OCI-LY3 (cell line): ENCODE measurements at regions not wholly inside any gene's neighbourhood (a gene's known extent, or its start where the extent isn't known, plus 50 kb on each side); places are given as distances from the start of the nearest gene placed in this dataset.

Experiments
- EZH2phosphoT487 ChIP-seq: fragments of 200-600 bp; shearing (Covaris generic); IDR thresholded peaks from 2 replicates; pipeline ENCODE4 v1.6.1; 2018; ENCODE audit warnings: antibody characterized with exemption, mixed run types, low read depth
- TF ChIP-seq, protein P1 (sequence below): fragments of 200-600, 300-600 bp; sonication (generic); IDR thresholded peaks from 2 replicates; pipeline ENCODE4 v1.5.1; 2014; ENCODE audit warnings: antibody characterized with exemption, low read length, low read depth

DNA sequence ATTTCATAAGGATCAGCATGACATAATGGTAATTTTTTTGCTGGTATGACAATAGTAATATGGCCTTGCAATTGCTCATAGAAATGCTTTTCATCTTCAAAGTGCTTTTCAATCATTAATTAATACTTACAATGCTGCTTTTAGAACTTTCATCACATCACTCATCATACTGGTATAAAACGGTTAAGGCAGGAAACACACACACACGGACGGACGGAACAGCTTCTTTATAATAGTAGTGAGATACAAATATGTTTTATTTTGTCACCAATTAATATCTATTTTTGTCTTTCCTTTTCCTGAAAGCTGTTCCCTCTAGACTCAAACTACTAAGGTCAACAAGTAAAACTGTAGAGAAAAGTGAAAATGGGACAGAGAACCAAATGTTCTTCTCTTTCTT is 353.9 kb upstream of the PKN2 start:
- TF ChIP-seq, protein P1, sequence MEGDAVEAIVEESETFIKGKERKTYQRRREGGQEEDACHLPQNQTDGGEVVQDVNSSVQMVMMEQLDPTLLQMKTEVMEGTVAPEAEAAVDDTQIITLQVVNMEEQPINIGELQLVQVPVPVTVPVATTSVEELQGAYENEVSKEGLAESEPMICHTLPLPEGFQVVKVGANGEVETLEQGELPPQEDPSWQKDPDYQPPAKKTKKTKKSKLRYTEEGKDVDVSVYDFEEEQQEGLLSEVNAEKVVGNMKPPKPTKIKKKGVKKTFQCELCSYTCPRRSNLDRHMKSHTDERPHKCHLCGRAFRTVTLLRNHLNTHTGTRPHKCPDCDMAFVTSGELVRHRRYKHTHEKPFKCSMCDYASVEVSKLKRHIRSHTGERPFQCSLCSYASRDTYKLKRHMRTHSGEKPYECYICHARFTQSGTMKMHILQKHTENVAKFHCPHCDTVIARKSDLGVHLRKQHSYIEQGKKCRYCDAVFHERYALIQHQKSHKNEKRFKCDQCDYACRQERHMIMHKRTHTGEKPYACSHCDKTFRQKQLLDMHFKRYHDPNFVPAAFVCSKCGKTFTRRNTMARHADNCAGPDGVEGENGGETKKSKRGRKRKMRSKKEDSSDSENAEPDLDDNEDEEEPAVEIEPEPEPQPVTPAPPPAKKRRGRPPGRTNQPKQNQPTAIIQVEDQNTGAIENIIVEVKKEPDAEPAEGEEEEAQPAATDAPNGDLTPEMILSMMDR: no peak
- TF ChIP-seq EZH2phosphoT487: no peak
